Ammon's horn (tissue), 1 donor: ENCODE measurements at regions not wholly inside any gene's neighbourhood (a gene's known extent, or its start where the extent isn't known, plus 50 kb on each side); places are given as distances from the start of the nearest gene placed in this dataset.
"Not testable (repeated sequence)": the region's sequence is repeated elsewhere in the genome, so short reads cannot be mapped to it uniquely, and the experiment has no call there.

ENCODE experiments used
- DNase-seq: peaks from one replicate; pipeline ENCODE4 v3.0.0-alpha.2; 2016; ENCODE audit warnings: low spot score

GRCh38 chr3:8001712-8002111 lies 499.9 kb upstream of the LMCD1 start:
- peak; percentile 12 for DNase-seq

- DNase-seq, result no peak
These were observed 489.7 kb upstream of the LMCD1 start for GRCh38 chr3:8011902-8012301.

GRCh38 chr3:8020047-8020841 lies 481.4 kb upstream of the LMCD1 start:
- no peak for DNase-seq

- DNase-seq, result no peak
These were observed 473.7 kb upstream of the LMCD1 start for GRCh38 chr3:8027954-8028353.

GRCh38 chr3:8050283-8050682 lies 451.3 kb upstream of the LMCD1 start:
- no peak for DNase-seq

GRCh38 chr3:8052659-8053058 lies 449.0 kb upstream of the LMCD1 start:
- DNase-seq, result peak; percentile 63

GRCh38 chr3:8068135-8068534 lies 433.5 kb upstream of the LMCD1 start:
- DNase-seq, result not testable (repeated sequence)

- no peak for DNase-seq
These were observed 432.2 kb upstream of the LMCD1 start for GRCh38 chr3:8069471-8069870.

- DNase-seq, result no peak
These were observed 431.6 kb upstream of the LMCD1 start for GRCh38 chr3:8070011-8070410.

- DNase-seq, result not testable (repeated sequence)
These were observed 426.9 kb upstream of the LMCD1 start for GRCh38 chr3:8074740-8075139.

- DNase-seq, result no peak
These were observed 424.5 kb upstream of the LMCD1 start for GRCh38 chr3:8077126-8077525.

GRCh38 chr3:8080464-8080863 lies 421.2 kb upstream of the LMCD1 start:
- DNase-seq, result no peak

- DNase-seq, result no peak
These were observed 416.1 kb upstream of the LMCD1 start for GRCh38 chr3:8085498-8085897.

GRCh38 chr3:8087951-8088350 lies 413.7 kb upstream of the LMCD1 start:
- DNase-seq, result no peak

- DNase-seq, result no peak
These were observed 407.2 kb upstream of the LMCD1 start for GRCh38 chr3:8094415-8094814.

- DNase-seq, result no peak
These were observed 405.9 kb upstream of the LMCD1 start for GRCh38 chr3:8095724-8096123.

GRCh38 chr3:8097690-8098089 lies 403.9 kb upstream of the LMCD1 start:
- no peak for DNase-seq

GRCh38 chr3:8103954-8104353 lies 397.7 kb upstream of the LMCD1 start:
- DNase-seq, result no peak

- no peak for DNase-seq
These were observed 394.7 kb upstream of the LMCD1 start for GRCh38 chr3:8106921-8107320.

GRCh38 chr3:8110966-8111798 lies 390.4 kb upstream of the LMCD1 start:
- DNase-seq, result peak; percentile 90

GRCh38 chr3:8112587-8112986 lies 389.0 kb upstream of the LMCD1 start:
- DNase-seq, result no peak

GRCh38 chr3:8113626-8114025 lies 388.0 kb upstream of the LMCD1 start:
- DNase-seq, result no peak

GRCh38 chr3:8128686-8129085 lies 372.9 kb upstream of the LMCD1 start:
- no peak for DNase-seq
